Neural crest cell (in vitro differentiated cells): ENCODE measurements at regions not wholly inside any gene's neighbourhood (a gene's known extent, or its start where the extent isn't known, plus 50 kb on each side); places are given as distances from the start of the nearest gene placed in this dataset.

ENCODE experiments used
- DNase-seq: peaks from one replicate; pipeline ENCODE4 v3.0.0; 2021; ENCODE audit warnings: low read depth, mixed read lengths, low spot score
- H3K27ac Mint-ChIP-seq: one replicate; pipeline ENCODE4 v1.8.0; 2021; ENCODE audit warnings: mild to moderate bottlenecking, mixed read lengths; ENCODE audit not compliant: unreplicated experiment
- H3K27me3 Mint-ChIP-seq: 2 replicates; pipeline ENCODE4 v1.8.0; 2021; ENCODE audit warnings: low read depth, mild to moderate bottlenecking, mixed read lengths
- H3K36me3 Mint-ChIP-seq: 2 replicates; pipeline ENCODE4 v1.8.0; 2021; ENCODE audit warnings: low read depth, mild to moderate bottlenecking, mixed read lengths
- H3K4me1 Mint-ChIP-seq: 2 replicates; pipeline ENCODE4 v1.8.0; 2021; ENCODE audit warnings: mixed read lengths
- H3K4me3 Mint-ChIP-seq: one replicate; pipeline ENCODE4 v1.8.0; 2021; ENCODE audit warnings: mild to moderate bottlenecking, mixed read lengths
- H3K9me3 Mint-ChIP-seq: 2 replicates; pipeline ENCODE4 v1.8.0; 2021; ENCODE audit warnings: mixed read lengths
- TF ChIP-seq, protein P1 (sequence below): fragments of 200-600 bp; sonication (generic); conservative IDR thresholded peaks from 2 replicates; pipeline ENCODE4 v1.5.0; 2021; ENCODE audit warnings: antibody characterized with exemption, mild to moderate bottlenecking

DNA sequence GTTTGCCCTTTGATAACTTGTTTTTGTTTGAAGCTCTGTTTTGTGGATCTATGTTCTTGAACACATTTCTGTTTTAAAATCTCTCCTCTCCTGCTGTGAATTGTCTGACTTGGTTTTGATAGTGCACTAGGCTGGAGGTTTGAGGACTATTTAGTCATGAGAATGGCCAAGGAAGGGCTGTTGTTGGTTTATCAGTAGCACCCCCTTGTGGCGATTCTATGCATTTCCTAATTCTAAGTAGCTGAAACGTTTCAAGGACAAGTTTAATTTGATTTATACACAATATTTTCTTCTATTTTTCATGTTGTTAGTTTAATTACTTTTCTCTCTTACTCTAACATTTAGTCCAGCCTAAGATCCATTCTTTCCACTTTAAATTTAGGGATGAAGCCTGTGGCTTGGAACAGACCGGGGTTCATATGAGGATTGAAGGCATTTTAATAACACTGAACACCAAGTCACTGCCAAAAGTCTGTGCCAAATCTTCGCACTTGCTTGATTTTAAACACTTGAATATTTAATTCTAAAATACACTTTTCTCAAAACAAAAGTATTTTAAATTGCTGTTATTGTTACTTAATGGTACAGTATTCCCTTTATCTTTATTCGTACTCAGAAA lies 166.0 kb downstream of the SOCS6 start:
- TF ChIP-seq, protein P1, sequence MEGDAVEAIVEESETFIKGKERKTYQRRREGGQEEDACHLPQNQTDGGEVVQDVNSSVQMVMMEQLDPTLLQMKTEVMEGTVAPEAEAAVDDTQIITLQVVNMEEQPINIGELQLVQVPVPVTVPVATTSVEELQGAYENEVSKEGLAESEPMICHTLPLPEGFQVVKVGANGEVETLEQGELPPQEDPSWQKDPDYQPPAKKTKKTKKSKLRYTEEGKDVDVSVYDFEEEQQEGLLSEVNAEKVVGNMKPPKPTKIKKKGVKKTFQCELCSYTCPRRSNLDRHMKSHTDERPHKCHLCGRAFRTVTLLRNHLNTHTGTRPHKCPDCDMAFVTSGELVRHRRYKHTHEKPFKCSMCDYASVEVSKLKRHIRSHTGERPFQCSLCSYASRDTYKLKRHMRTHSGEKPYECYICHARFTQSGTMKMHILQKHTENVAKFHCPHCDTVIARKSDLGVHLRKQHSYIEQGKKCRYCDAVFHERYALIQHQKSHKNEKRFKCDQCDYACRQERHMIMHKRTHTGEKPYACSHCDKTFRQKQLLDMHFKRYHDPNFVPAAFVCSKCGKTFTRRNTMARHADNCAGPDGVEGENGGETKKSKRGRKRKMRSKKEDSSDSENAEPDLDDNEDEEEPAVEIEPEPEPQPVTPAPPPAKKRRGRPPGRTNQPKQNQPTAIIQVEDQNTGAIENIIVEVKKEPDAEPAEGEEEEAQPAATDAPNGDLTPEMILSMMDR = peak; percentile 91
- Mint-ChIP-seq H3K36me3 (no peaks in the 10 kb centered on the region), H3K4me1 (peaks cover 16% of the 10 kb centered on the region), H3K4me3 (no peak overlapping the region), H3K27ac (no peak overlapping the region), H3K9me3 (no peaks in the 10 kb centered on the region), H3K27me3 (no peaks in the 10 kb centered on the region)
- DNase-seq = peak; percentile 60

- no peaks in the 10 kb centered on the region for H3K36me3 Mint-ChIP-seq
These were observed 164.4 kb downstream of the SOCS6 start for GRCh38 chr18:70453058-70453775.

GRCh38 chr18:70452501-70452900 lies 163.7 kb downstream of the SOCS6 start:
- no peak overlapping the region for H3K27ac Mint-ChIP-seq
- peaks cover 16% of the 10 kb centered on the region for H3K4me1 Mint-ChIP-seq
- no peaks in the 10 kb centered on the region for H3K9me3 Mint-ChIP-seq
- no peak overlapping the region for H3K4me3 Mint-ChIP-seq
- H3K27me3 Mint-ChIP-seq = no peaks in the 10 kb centered on the region
- TF ChIP-seq, protein P1 = no peak
- H3K36me3 Mint-ChIP-seq = no peaks in the 10 kb centered on the region
- peak; percentile 8 for DNase-seq

More at GRCh38 chr18:70453058-70453775, 164.4 kb downstream of the SOCS6 start:
- H3K9me3 Mint-ChIP-seq = no peaks in the 10 kb centered on the region
- TF ChIP-seq, protein P1 = no peak
- H3K4me1 Mint-ChIP-seq = peaks cover 16% of the 10 kb centered on the region
- H3K4me3 Mint-ChIP-seq = no peak overlapping the region
- DNase-seq = no peak
- H3K27me3 Mint-ChIP-seq = no peaks in the 10 kb centered on the region
- H3K27ac Mint-ChIP-seq = no peak overlapping the region

DNA sequence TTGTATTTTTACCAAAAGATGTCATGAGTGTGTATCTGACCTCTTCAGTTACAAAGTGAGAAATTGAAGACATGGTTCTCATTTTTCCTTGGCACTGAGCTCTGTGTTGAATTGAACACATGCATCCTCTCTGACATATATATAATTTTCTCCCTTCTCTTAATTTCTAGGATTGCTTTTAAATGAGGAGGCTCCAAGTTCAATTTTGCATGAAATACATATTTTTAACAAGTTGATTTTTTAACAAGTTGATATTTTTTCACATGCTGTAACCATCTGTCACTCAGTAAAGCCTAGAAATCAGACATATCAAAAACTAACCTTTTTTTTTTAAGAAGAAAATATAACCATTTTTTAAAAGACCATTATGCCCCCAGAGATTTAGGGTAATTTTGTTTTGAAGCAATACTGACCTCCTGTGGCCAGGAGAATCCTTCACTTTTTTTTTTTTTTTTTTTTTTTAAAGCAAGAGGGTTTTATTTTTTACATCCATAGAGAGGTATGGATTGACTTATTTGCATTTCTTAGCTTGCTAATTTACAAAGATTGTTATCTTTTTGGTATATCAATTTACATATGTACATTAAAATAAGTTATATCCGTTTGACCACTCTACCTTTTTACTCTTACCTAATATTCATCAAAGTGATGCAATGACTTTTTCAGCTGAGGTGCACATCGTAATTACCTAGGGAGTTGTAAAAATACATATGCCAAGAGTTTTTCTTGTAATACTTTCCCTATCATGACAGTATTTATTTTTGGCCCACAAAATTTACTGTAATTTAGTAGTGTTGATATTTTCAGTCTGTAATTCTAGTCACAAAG lies 161.8 kb downstream of the SOCS6 start:
- no peaks in the 10 kb centered on the region for H3K36me3 Mint-ChIP-seq
- no peaks in the 10 kb centered on the region for H3K9me3 Mint-ChIP-seq
- DNase-seq = no peak
- no peaks in the 10 kb centered on the region for H3K27me3 Mint-ChIP-seq
- H3K27ac Mint-ChIP-seq = no peak overlapping the region
- no peak overlapping the region for H3K4me3 Mint-ChIP-seq
- peaks cover 16% of the 10 kb centered on the region for H3K4me1 Mint-ChIP-seq
- TF ChIP-seq, protein P1 = peak; percentile 70

- Mint-ChIP-seq H3K27me3 (no peaks in the 10 kb centered on the region), H3K9me3 (peaks cover 7% of the 10 kb centered on the region), H3K4me1 (peaks cover 8% of the 10 kb centered on the region), H3K27ac (no peak overlapping the region), H3K36me3 (no peaks in the 10 kb centered on the region), H3K4me3 (no peak overlapping the region)
- DNase-seq = no peak
- TF ChIP-seq, protein P1 = no peak
These were observed 159.7 kb downstream of the SOCS6 start for GRCh38 chr18:70448588-70448987.
